Liver (tissue), 3 donors: ENCODE measurements at regions not wholly inside any gene's neighbourhood (a gene's known extent, or its start where the extent isn't known, plus 50 kb on each side); places are given as distances from the start of the nearest gene placed in this dataset.

Experiments used
- EGR1 ChIP-seq, 2 donors: IDR thresholded peaks; 2 replicates each; pipeline ENCODE4 v1.6.1; 2016 to 2018; ENCODE audit warnings: antibody characterized with exemption in 2 of 2, low read depth in 2 of 2
- FOXA2 ChIP-seq: IDR thresholded peaks from 2 replicates; pipeline ENCODE4 v1.6.1; 2016; ENCODE audit warnings: antibody characterized with exemption
- JUND ChIP-seq, 2 donors: IDR thresholded peaks; 2 replicates each; pipeline ENCODE4 v1.6.1; 2016; ENCODE audit warnings: antibody characterized with exemption in 2 of 2
- NR2F2 ChIP-seq: IDR thresholded peaks from 2 replicates; pipeline ENCODE4 v1.6.1; 2016; ENCODE audit warnings: antibody characterized with exemption
- RAD21 ChIP-seq, 2 donors: IDR thresholded peaks; 2 replicates each; pipeline ENCODE4 v1.6.1; 2016; ENCODE audit warnings: antibody characterized with exemption in 2 of 2, mild to moderate bottlenecking in 2 of 2
- SP1 ChIP-seq: IDR thresholded peaks from 2 replicates; pipeline ENCODE4 v1.6.1; 2018; ENCODE audit warnings: antibody characterized with exemption, mild to moderate bottlenecking
- TAF1 ChIP-seq: conservative IDR thresholded peaks from 2 replicates; pipeline ENCODE4 v1.6.1; 2016; ENCODE audit warnings: antibody characterized with exemption, mild to moderate bottlenecking
- YY1 ChIP-seq: IDR thresholded peaks from 2 replicates; pipeline ENCODE4 v1.6.1; 2016; ENCODE audit warnings: antibody characterized with exemption, mild to moderate bottlenecking
- TF ChIP-seq, protein P1 (sequence below): IDR thresholded peaks from 2 replicates; pipeline ENCODE4 v1.6.1; 2016; ENCODE audit warnings: antibody characterized with exemption
- TF ChIP-seq, protein P2 (sequence below): fragments of 150-350 bp; IDR thresholded peaks from 2 replicates; pipeline ENCODE4 v1.5.1; 2017; ENCODE audit warnings: improper control_type of control experiment, low read depth, low read length; ENCODE audit not compliant: missing input control
- TF ChIP-seq, protein P3 (sequence below): IDR thresholded peaks from 2 replicates; pipeline ENCODE4 v1.6.1; 2016; ENCODE audit warnings: antibody characterized with exemption
- TF ChIP-seq, protein P4 (sequence below): IDR thresholded peaks from 2 replicates; pipeline ENCODE4 v1.6.1; 2016; ENCODE audit warnings: antibody characterized with exemption, mild to moderate bottlenecking
- TF ChIP-seq, protein P5 (sequence below): IDR thresholded peaks from 2 replicates; pipeline ENCODE4 v1.6.1; 2016; ENCODE audit warnings: antibody characterized with exemption
- donor health status: healthy.
- donor health status: healthy.

DNA sequence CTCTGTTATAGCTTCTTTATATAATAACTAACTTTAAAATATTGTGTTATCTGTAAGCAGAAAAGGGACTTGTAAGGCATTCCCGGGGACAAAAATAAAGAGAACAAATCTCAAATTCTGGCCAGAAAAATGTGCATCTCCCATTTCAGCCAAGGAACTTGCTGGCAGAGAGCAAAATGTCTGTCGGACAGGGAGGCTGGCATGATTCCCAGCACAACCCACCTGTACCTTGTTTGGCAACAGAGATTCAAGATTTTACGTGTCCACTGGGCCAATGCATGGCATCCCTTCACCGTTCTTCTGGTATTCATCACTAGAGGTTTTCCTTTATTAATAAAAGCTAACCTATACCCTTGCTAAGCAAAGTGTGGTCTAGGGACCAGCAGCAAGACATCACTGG is 566.6 kb downstream of the PSAT1 start:
- TF ChIP-seq, protein P1, sequence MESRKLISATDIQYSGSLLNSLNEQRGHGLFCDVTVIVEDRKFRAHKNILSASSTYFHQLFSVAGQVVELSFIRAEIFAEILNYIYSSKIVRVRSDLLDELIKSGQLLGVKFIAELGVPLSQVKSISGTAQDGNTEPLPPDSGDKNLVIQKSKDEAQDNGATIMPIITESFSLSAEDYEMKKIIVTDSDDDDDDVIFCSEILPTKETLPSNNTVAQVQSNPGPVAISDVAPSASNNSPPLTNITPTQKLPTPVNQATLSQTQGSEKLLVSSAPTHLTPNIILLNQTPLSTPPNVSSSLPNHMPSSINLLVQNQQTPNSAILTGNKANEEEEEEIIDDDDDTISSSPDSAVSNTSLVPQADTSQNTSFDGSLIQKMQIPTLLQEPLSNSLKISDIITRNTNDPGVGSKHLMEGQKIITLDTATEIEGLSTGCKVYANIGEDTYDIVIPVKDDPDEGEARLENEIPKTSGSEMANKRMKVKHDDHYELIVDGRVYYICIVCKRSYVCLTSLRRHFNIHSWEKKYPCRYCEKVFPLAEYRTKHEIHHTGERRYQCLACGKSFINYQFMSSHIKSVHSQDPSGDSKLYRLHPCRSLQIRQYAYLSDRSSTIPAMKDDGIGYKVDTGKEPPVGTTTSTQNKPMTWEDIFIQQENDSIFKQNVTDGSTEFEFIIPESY, result no peak
- TF ChIP-seq, protein P2, sequence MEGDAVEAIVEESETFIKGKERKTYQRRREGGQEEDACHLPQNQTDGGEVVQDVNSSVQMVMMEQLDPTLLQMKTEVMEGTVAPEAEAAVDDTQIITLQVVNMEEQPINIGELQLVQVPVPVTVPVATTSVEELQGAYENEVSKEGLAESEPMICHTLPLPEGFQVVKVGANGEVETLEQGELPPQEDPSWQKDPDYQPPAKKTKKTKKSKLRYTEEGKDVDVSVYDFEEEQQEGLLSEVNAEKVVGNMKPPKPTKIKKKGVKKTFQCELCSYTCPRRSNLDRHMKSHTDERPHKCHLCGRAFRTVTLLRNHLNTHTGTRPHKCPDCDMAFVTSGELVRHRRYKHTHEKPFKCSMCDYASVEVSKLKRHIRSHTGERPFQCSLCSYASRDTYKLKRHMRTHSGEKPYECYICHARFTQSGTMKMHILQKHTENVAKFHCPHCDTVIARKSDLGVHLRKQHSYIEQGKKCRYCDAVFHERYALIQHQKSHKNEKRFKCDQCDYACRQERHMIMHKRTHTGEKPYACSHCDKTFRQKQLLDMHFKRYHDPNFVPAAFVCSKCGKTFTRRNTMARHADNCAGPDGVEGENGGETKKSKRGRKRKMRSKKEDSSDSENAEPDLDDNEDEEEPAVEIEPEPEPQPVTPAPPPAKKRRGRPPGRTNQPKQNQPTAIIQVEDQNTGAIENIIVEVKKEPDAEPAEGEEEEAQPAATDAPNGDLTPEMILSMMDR, result no peak
- TF ChIP-seq SP1, result no peak
- TF ChIP-seq RAD21 (IDR thresholded peaks at IDR 0.05), result no peak
- TF ChIP-seq YY1, result no peak
- TF ChIP-seq FOXA2, result no peak
- TF ChIP-seq TAF1, result no peak
- TF ChIP-seq, protein P3, sequence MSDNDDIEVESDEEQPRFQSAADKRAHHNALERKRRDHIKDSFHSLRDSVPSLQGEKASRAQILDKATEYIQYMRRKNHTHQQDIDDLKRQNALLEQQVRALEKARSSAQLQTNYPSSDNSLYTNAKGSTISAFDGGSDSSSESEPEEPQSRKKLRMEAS, result no peak
- TF ChIP-seq, protein P4, sequence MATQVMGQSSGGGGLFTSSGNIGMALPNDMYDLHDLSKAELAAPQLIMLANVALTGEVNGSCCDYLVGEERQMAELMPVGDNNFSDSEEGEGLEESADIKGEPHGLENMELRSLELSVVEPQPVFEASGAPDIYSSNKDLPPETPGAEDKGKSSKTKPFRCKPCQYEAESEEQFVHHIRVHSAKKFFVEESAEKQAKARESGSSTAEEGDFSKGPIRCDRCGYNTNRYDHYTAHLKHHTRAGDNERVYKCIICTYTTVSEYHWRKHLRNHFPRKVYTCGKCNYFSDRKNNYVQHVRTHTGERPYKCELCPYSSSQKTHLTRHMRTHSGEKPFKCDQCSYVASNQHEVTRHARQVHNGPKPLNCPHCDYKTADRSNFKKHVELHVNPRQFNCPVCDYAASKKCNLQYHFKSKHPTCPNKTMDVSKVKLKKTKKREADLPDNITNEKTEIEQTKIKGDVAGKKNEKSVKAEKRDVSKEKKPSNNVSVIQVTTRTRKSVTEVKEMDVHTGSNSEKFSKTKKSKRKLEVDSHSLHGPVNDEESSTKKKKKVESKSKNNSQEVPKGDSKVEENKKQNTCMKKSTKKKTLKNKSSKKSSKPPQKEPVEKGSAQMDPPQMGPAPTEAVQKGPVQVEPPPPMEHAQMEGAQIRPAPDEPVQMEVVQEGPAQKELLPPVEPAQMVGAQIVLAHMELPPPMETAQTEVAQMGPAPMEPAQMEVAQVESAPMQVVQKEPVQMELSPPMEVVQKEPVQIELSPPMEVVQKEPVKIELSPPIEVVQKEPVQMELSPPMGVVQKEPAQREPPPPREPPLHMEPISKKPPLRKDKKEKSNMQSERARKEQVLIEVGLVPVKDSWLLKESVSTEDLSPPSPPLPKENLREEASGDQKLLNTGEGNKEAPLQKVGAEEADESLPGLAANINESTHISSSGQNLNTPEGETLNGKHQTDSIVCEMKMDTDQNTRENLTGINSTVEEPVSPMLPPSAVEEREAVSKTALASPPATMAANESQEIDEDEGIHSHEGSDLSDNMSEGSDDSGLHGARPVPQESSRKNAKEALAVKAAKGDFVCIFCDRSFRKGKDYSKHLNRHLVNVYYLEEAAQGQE, result no peak
- no peak for TF ChIP-seq NR2F2
- TF ChIP-seq EGR1 (IDR thresholded peaks at IDR 0.05; ENCODE audit: low read depth in 2 of 2), result no peak
- TF ChIP-seq, protein P5, sequence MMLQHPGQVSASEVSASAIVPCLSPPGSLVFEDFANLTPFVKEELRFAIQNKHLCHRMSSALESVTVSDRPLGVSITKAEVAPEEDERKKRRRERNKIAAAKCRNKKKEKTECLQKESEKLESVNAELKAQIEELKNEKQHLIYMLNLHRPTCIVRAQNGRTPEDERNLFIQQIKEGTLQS, result no peak
- no peak for TF ChIP-seq JUND (IDR thresholded peaks at IDR 0.05)
